GM13977 (cell line): ENCODE measurements at regions not wholly inside any gene's neighbourhood (a gene's known extent, or its start where the extent isn't known, plus 50 kb on each side); places are given as distances from the start of the nearest gene placed in this dataset.
"Not testable (repeated sequence)": the region's sequence is repeated elsewhere in the genome, so short reads cannot be mapped to it uniquely, and the experiment has no call there.

ENCODE experiments used
- DNase-seq: peaks from one replicate; pipeline ENCODE4 v3.0.0; 2012; ENCODE audit warnings: low spot score
- in situ Hi-C: fragments of 300-500 bp; cut with MboI; formaldehyde crosslinking; loops from one replicate; pipeline ENCODE4 v1.12.0; 2022; ENCODE audit warnings: low sequenced_read_pairs, low pct_unique_long_range_greater_than_20kb, mixed read lengths, inconsistent platforms; ENCODE audit not compliant: unreplicated experiment
- TF ChIP-seq, protein P1 (sequence below): IDR thresholded peaks from 2 replicates; pipeline ENCODE4 v1.5.1; 2012; ENCODE audit warnings: mild to moderate bottlenecking, control low read depth; ENCODE audit not compliant: insufficient read depth; ENCODE audit errors: extremely low read depth, missing control alignments

DNA sequence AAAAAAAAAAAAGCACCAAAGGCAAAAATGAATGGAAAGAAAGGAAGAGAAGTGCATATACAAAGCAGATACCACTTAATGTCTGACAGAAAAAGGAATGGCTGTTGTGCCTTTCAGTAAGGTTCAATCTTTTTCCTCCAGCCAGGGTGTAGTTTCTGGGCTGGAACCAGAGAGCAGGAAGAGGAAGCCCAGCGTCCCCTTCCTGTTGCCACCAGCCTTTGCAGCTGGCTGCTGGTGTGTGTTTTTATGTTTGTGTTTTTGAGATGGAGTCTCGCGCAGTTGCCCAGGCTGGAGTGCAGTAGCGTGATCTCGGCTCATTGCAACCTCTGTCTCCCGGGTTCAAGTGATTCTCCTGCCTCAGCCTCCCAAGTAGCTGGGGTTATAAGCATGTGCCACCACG, 64.6 kb upstream of the LTA4H start:
- in situ Hi-C loops = no loop called here
- TF ChIP-seq, protein P1, sequence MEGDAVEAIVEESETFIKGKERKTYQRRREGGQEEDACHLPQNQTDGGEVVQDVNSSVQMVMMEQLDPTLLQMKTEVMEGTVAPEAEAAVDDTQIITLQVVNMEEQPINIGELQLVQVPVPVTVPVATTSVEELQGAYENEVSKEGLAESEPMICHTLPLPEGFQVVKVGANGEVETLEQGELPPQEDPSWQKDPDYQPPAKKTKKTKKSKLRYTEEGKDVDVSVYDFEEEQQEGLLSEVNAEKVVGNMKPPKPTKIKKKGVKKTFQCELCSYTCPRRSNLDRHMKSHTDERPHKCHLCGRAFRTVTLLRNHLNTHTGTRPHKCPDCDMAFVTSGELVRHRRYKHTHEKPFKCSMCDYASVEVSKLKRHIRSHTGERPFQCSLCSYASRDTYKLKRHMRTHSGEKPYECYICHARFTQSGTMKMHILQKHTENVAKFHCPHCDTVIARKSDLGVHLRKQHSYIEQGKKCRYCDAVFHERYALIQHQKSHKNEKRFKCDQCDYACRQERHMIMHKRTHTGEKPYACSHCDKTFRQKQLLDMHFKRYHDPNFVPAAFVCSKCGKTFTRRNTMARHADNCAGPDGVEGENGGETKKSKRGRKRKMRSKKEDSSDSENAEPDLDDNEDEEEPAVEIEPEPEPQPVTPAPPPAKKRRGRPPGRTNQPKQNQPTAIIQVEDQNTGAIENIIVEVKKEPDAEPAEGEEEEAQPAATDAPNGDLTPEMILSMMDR = no peak
- no peak for DNase-seq

DNA sequence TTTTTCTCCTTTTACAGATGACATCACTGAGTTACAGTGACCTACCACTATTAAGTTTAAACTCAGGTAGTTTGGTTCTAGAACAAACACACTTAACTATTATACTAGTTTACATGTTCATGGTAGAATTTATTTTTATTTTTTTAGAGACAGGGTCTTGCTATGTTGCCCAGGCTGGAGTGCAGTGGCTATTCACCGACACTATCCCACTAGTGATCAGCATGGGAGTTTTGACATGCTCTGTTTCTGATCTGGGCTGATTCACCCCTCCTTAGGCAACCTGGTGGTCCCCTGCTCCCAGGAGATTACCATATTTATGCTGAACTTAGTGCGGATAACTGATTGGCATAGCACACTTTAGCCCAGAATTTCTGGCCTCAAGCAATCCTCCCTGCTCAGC, 66.4 kb upstream of the LTA4H start:
- TF ChIP-seq, protein P1 = no peak
- DNase-seq = no peak
- in situ Hi-C loops = no loop called here

DNA sequence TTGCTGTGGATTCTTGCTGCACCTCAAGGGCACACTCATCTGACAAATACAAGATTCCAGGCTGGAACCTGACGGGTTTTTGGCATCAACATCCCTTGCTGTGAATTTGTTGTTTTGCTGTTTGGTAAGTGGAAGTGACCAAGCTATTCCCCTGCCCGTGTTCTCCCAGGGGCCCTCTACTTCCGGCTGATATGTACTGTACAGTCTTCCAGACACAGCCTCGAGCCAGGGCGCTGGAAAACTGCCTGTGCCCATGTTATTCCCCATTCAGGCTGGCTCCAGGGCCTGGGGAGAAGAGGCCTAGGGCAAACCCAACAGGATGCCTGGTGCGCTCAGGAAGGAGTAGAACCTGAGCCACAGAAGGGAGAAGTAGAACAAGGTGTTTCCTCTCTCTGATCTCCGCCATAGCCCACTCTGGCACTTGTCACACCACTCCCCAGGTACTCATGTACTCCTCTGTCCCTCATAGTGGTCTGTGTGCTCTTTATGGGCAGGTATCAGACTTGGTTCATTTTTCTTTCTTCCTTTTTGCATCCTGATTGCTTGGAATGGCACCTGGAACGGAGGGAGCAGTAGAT, 67.8 kb upstream of the LTA4H start:
- in situ Hi-C loops = no loop called here
- TF ChIP-seq, protein P1 = no peak
- no peak for DNase-seq

DNA sequence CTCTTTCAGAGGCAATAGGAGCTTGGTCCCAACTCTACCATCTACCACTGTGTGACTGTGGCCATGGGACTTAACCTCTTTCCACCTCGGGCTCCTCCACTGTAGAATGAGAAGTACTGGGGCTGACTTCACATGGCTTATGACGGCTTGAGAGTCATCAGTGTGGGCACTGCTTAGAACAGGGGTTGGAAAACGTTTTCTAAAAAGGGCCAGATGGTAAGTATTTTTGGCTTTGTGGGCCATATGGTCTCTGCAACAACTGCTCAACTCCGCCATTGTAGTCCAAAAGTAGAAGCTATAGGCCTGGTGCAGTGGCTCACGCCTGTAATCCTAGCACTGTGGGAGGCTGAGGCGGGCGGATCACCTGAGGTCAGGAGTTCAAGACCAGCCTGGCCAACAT, 69.2 kb upstream of the LTA4H start:
- in situ Hi-C loops = no loop called here
- DNase-seq = no peak
- TF ChIP-seq, protein P1 = no peak

DNA sequence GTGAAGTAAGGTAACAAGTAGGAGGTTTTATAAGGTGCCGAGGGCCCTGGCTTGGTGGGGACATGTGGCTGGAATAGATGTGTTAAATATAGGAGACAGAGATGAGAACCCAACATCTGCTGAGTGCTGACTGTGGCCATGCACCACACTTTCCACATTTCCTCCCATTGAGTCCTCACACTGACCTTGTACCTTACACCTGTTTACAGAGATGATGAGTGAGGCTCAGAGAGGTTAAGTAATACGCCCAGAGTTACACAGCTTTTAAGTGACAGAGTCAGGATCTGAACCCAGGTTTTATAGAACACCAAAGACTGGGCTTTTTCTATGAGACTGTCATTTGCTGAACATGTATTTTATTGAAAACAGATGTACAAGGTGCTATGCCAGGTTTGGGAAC, 70.8 kb upstream of the LTA4H start:
- DNase-seq = no peak
- TF ChIP-seq, protein P1 = no peak
- in situ Hi-C loops = no loop called here

DNA sequence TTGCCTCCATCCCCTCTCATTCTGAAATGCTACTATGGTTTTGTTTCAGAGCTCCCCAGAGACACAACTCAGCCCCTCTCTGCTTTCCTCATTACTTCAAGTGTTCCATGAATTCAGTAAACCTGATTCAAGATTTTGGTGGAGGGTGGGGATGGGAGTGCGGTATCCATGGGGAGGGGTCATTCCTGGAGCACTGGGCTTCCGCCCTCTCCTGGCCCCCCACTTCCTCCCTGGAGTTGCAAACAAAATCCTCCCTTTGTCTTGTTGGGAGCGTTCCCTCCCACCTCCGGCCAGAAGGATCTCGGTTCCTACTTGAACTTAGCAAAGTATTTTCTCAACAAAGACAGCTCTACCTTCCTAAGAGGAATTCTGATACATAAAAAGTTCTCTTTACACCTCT, 71.8 kb upstream of the LTA4H start:
- in situ Hi-C loops = no loop called here
- no peak for DNase-seq
- TF ChIP-seq, protein P1 = no peak

DNA sequence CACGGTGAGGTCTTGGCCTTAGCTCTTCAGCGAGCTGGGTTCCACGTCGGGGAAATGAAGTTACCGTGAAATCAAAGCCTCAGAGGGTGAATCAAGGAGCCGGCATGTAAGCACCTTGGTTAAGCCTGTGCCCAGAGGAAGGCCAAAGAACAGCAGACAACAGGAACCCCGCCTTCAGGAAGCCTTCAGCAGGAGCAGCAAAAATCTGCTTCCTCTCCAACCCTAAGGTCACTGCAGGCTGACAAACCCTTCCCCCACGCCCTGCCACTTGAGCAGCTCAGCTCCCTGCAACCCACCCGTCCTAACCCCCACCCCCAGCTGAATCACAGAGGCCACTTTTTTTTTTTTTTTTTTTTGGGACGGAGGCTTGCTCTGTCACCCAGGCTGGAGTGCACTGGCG, 72.9 kb upstream of the LTA4H start:
- TF ChIP-seq, protein P1 = no peak
- DNase-seq = no peak
- in situ Hi-C loops = no loop called here

DNA sequence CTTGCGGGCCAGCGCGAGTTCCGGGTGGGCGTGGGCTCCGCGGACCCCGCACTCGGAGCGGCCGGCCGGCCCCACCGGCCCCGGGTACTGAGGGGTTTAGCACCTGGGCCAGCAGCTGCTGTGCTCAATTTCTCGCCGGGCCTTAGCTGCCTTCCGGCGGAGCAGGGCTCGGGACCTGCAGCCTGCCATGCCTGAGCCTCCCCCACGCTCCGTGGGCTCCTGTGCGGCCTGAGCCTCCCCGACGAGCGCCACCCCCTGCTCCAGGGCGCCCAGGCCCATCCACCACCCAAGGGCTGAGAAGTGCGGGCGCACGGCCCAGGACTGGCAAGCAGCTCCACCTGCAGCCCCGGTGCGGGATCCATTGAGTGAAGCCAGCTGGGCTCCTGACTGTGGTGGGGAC, 73.6 kb upstream of the LTA4H start:
- DNase-seq, in situ Hi-C loops: not testable (repeated sequence)
